Medulla oblongata (tissue), 1 donor: ENCODE measurements at regions not wholly inside any gene's neighbourhood (a gene's known extent, or its start where the extent isn't known, plus 50 kb on each side); places are given as distances from the start of the nearest gene placed in this dataset.

ENCODE experiments used
- DNase-seq: peaks from one replicate; pipeline ENCODE4 v3.0.0-alpha.2; 2015; ENCODE audit errors: extremely low spot score

DNA sequence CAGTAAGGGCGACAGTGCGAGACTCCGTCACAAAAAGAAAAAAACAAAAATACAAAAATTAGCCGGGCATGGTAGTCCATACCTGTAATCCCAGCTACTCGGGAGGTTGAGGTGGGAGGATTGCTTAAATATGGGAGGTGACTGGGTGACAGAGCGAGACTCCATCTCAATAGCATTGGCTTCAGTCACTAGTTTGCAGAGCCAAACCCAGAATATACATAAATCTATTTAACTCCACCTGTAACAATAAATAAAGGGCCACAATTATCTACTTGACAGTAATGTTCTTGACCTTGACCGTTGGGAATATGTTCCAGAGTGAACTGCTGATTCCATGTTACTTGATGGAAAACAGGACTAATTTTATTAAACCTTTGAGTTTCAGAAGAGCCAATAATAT is 198.9 kb upstream of the MDGA2 start:
- DNase-seq = no peak

DNA sequence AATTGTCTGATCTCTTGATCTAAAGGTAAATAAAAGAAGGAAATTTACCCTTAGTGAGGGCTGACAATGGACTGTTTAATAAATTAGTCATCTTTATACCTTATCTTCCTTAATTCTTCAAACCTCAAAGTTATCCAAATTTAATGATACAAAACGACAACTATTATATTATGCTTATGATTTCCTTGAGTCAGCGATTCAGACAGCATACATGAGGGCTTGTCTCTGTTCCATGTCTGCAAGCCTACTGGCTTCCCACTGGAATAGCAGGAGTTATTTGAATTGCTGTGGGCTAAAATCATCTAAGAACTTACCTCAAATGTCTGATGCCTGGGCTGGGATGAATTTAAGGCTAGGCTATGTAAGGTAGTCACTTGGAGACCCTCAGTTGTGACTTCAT is 197.2 kb upstream of the MDGA2 start:
- no peak for DNase-seq

DNA sequence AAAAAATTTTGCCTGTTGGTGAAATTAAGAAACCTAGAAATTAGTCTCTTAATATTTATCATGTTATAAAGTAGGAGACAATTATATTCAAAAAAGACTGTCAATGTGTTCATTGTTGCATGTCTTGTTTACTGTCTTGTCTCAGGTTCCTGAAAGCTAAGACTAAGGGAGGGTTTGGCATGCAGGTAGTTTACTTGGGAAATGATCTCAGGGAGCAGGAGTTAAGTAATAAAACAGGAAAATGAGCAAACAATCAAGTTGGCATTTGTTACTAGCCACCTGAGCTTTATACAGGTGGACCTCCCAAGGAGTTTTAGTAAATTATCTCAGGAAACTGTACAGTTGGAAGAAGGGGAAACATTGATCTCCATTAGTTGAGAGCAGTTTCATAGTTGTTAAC is 188.0 kb upstream of the MDGA2 start:
- DNase-seq = no peak

DNA sequence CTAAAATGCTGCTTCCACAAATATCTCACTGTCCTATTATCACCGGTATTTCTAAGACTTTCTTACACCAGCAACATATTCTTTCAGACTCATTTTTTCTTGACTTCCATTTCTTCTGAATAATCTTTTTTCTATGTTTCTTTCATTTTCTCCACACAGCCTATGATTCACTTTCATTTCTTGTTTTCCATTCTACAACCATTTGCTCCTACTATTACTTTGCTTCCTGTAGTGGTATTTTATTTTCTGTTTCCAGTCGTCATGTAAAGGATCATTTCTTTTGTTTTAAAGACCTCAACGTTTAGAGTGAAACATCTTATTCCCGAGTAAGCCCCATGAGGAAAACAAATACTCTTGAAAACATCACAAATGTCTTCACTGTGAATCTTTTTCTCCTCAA is 182.2 kb upstream of the MDGA2 start:
- no peak for DNase-seq

DNA sequence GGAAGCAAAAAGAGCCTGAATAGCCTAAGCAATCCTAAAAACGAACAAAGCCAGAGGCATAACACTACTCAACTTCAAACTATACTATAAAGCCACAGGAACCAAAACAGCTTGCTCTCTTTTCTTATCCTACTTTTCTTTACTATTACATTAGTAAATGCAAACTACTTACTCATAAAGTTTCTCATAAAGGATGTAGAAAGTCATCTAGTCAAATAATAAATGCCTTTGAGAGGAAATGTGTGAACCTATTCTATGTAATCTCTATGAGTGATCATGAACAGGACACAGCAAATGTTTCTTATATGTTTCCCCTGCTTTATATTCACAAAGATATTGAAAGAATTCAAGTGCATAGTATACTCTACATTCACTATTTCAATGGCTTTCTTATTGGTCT is 176.9 kb upstream of the MDGA2 start:
- DNase-seq = no peak

DNA sequence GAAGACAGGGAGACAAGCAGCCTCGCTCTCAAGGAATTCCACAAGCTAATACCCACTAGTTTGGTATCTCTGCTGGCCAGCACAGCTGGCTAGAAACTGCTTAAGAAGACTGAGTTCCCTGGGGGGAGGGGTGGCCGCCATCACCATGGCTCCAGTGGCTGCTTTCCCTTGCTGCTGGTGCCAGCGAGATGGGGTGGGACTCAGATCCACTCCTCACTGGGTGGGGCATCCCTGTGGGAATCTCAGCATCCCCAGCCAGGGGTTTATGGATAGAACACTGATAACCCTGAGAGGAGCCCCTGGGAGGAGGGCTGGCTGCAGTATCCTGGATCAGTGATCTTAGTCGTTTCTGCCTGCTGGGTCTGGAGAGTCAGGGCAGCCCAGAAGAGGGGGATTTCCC is 170.6 kb upstream of the MDGA2 start:
- no peak for DNase-seq

DNA sequence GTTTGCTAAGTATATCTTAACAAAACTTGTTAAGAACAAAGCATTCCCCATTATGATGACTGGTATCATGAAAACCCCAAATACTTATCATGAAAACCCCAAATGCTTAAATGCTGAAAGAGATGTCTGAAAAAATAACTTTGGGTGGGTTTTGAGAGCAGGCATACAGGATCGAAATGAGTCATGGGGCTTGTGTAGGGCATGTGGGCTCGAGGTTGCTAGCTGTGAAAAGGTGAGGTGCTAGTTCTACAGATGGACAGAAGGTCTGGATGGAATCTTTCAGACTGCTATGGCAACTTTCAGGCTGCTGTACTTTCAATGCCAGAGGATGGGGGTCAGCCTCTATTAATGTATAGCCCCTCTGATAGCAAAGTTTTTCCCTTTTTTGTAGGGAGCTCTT is 167.8 kb upstream of the MDGA2 start:
- no peak for DNase-seq

DNA sequence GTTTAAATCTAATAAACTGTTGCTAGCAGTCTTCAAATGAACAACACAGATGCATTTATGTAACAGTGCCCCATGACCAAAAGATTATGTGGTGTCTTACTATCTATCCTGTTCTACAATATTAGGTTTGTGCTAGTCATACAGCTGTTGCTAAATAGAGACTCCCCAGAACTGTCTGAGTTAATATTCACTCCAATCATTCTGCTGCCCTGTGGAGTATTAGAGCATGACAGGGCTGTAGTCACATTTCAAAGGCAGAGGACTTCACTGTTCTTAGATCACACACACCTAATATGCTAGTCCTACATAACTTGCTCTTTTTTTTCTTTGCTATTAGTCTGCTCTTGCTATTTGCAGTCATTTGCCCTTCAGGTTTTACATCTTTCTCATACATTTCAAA is 157.6 kb upstream of the MDGA2 start:
- DNase-seq = no peak

DNA sequence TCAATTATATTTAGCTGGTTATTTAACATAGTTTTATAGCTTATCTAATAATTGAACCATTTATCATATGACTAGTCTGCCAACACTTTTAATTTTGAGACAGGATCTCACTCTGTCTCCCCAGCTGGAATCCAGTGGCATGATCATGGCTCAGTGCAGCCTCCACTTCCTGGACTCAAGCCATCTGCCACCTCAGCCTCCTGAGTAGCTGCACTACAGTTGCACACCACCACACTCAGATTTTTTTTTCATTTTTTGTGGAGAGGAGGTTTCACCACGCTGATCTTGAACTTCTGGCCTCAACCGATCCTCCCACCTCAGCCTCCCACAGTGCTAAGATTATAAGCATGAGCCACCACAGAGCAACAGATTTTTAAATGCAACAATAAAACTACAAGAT is 151.4 kb upstream of the MDGA2 start:
- DNase-seq = no peak

DNA sequence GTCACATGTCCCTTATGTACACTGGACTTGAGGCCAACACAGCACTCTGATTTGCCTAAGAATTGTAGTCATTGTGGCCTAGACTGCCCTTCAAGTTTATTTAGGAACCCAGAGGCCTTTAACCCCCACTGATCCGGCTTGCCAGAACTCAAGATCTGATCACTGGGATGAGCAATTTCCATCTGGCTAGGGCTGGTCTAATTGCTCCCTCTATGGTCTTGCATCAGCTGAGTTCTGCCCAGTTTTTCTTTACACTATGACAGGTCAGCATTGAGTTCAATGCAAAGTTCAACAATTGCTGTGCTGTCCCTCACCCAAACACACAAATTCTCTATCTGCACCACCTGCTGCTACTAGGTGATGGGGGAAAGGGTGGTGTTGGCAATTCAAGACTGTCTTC is 146.9 kb upstream of the MDGA2 start:
- DNase-seq = no peak

DNA sequence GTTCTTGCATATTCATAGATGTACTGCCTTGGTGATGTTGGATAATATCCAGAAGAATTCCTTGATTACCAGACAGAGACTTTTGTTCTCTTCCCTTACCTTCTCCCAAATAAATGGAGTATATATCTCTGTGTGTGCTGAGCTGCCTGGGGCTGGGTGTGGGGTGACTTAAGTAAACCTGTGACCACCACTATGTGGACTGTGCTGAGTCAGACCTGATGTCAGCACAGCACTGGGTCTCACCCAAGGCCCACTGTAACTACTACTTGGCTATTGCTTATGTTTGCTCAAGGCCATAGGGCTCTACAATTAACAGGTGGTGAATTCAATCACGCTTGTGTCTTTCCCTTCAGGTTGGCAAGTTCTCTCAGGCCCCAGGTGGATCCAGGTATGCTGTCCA is 145.7 kb upstream of the MDGA2 start:
- no peak for DNase-seq

DNA sequence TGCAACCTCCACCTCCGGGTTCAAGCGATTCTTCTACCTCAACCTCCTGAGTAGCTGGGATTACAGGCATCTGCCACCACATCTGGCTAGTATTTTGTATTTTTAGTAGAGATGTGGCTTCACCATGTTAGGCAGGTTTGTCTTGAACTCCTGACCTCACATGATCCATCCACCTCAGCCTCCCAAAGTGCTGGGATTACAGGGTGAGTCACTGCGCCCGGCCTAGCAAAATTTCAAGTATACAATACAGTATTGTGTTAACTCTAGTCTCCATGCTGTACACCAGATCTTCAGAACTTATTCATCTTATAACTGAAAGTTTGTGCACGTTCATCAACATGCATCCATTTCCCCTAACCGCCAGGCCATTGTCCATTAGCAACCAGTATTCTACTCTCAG is 115.1 kb upstream of the MDGA2 start:
- DNase-seq = no peak

DNA sequence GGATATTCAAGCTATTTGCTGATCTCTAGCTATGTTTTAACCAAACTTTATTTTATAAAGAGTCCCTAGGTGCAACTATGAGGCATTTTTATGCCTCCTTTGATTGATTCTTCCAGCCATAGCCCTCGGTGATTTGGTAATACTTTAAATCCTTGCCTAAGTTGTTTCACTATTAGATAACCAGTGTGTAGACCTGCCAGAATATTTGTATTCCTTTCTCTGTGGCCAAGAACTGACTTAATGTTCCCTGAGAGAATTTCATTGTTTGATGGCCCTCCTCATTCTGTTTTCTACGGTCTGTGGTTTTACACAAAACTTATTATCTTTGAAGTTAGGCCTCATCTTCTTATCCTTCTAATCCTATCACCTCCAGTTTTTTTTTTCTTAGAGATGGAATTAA is 109.7 kb upstream of the MDGA2 start:
- DNase-seq = no peak

DNA sequence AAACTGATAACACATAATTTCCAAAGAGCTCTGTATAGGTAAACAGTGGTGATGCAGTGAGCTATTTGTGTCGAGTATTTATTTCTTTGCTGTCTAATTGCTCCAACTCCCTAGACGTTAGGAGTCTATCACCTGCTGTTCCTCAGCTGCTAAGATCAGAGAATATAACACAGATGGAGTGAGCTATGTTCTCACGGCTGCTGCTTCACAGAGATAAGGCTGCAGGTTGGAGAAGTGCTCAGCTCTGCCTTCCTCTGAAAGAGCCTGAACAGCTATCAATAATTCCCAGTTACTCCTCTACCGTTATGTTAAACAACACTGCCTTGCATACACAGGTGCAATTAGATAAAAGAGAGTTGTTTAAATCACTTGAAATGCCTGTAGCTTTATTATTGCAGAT is 103.2 kb upstream of the MDGA2 start:
- DNase-seq = no peak

DNA sequence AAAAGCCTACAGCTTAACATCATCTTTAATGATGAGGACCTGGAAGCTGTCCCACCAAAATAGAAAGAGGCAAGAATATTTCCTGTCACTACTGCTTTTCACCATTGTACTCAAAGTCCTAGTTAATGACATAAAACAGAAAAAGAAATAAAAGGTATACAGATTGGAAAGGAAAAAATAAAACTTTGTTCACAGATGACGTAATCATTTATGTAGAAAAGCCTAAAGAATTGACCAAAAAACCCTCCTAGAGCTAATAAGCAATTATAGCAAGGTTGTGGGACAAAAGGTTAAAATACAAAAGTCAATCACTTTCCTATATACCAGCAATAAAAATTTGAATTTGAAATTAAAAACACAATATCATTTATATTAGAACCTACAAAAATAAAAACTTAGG is 97.2 kb upstream of the MDGA2 start:
- no peak for DNase-seq

DNA sequence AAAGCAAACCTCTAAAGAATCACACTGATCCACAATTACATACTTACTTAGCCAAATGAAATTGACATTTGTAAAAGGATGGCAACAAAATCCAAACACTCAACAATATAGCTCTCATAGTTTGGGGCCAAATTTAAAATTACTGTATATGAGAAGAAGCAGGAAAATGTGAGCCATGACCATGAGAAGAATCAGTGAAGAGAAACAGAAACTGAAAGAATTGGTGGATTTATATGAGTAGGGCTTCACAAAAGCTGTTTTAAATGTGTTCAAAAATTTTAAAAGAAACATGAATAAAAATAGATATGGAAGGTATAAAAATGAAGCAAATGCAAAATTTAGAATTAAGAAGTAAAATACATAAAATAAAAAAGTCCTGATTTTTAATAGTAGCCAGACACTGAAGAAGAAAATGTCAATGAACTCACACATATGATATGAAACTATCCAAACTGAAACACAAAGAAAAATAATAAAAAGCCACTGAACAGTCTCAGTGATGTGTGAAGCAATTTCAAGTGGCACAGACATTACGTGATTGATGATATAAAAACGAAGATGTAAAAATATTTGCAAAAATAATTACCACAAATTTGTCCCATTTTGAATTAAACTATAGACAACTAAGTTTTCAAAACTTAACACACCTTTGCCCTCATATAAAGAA is 87.9 kb upstream of the MDGA2 start:
- no peak for DNase-seq

DNA sequence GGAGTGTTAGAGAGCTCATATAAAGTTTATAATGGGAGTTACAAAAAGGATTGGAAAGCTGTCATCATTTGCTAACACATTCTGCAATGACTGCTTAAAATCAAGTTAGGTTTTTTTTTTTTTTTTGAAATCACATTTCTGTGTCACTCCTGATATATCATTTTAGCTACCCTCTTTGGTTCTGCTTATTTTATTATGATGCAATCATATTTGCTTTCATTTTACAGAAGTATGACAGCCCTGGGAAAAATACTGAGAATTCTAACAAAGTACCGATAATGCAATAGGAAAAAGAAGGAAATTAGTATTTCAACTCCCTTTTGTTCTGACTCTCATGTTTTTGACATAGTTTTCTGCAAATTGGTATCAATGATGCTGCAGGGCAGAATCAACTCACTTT is 71.6 kb upstream of the MDGA2 start:
- DNase-seq = no peak

DNA sequence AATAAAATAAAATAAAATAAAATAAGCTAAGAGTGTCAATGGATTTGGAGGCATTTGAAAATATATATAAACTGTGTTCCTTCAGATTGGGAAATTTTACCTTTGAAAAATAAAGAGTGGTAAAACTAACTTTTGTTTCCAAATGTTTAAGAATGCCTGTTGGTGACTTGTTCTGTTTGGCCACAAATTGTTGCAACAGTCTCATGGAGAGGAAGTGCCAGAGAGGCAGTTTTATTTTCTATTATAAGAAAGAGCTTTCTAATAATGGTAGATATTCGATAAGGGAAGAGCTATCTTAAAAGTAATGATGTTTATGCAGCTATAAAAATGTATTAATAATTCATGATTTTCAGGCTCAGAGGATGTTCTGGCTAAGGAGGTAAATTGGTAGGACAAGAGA is 68.8 kb upstream of the MDGA2 start:
- no peak for DNase-seq

DNA sequence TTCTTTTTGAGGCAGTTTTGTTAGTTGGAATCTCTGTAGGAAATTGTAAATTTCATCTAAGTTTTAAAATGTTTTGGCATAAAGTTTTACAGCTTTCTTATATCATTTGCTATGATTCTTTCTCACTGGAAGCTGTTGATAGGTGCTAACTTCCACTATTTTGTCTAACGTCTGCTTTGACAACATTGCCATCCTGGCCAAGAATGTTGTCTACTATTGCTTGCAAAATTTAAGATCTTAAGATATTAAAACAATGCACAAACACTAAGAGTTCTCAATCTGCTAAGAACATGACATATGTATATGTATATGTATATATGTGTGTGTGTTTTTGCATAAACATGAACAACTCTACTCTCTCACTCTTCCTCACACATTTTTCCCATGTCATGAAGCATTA is 64.1 kb upstream of the MDGA2 start:
- no peak for DNase-seq

DNA sequence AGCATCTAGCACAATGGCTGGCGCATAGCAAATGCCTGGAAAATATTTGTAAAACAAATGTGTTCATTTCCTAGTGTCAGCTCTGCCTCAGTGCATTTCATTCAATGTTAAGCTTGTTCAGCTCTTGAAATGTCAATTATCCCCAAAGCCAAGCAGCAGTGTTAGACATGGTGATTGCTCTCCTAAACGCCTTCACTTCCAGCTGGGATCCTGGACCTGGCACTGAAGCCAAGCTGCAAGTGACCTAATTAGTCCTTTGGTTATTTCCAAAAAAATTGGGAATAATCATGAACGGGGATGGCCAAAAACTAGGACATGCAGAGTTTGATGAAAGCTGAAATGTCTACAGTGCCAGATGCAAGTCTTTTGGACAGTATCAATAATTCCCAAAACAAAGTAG is 54.9 kb upstream of the MDGA2 start:
- DNase-seq = no peak
